ENCODE measurements at regions not wholly inside any gene's neighbourhood (a gene's known extent, or its start where the extent isn't known, plus 50 kb on each side); places are given as distances from the start of the nearest gene placed in this dataset.

DNA sequence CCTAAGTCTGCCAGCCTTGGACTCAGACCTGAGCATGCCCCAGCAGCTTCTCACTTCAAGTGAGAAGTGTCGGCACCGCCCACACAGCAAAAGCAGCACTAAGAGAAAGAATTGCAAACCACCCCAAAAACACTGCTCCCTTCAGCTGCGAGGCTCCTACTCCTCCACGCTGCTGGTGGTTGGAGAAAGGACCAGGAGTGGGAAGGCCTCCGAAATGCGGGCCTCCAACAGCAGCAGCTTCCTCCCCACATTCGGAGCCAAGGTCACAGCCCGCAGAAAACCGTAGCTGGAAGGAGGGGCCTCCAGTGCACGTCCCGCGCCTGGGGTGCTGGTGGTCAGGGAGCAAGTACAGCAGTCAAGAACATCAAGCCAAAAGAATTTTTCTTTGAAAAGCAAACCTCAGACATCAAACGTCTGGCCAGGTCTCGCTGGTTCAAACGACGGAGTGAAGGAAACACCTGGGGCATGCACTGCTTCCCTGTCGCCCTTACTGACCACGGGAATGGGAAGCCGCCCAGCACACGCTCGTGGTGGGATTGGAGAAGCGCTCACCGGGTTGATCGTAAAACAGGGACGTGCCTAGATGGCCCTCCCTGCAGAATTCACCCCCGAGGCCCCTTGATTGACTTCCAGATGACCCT lies 185.6 kb upstream of the CST7 start:
- DNase-seq: no peak

DNA sequence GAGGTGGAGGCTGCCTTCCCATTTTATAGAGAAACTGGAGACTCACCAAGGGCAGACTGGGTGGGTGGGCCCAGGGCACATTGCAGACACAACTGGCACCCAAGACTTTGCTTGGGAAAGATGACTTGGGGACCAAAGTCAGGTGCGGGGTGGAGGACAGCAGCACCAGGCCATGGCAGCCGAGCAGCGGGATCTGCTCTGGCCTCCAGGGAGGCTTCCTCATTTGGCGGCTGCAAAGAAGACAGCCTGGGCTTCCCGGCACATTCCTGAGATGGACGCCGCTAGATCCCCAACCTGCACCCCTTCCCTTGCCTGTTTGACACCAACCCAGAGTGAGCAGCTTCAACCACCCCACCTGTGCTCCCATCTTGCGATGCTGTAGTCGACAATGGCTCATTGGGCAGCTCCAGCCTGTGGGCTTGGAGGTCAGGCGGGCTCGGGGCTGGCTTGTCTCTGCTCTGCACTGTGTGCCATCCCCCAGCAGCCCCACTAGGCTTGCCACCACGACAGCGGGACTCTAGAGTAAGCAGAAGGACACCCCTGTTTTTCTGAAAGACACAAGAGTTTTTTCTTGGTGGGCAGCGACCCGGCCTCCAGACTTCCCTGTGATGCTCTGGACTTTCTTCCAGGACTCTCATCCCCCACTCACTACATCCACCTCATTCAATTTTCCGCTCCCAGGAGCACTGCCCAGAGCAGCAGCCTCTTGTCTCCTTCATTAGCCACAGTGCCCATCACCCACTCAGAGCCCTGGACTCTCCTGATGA lies 184.9 kb upstream of the CST7 start:
- DNase-seq: no peak

DNA sequence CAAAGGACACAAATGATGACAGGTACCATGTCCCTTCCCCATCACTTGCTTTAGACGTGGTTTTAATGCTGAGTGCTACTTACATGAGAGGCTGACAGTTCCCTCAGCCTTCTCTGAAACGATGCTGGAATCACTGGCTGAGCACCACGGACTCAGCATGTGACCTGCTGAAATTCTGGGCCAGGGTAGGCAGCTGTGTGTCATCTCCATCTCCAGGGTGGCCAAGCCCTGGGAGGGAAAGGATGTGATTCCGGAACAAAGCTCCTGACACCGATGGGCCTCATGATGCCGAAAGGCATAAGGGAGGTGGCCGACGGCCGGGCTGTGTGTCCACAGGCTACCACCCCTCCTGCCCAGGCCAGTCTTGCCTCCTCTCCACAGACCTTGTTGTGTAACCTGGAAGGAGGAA lies 184.3 kb upstream of the CST7 start:
- no peak for DNase-seq

DNA sequence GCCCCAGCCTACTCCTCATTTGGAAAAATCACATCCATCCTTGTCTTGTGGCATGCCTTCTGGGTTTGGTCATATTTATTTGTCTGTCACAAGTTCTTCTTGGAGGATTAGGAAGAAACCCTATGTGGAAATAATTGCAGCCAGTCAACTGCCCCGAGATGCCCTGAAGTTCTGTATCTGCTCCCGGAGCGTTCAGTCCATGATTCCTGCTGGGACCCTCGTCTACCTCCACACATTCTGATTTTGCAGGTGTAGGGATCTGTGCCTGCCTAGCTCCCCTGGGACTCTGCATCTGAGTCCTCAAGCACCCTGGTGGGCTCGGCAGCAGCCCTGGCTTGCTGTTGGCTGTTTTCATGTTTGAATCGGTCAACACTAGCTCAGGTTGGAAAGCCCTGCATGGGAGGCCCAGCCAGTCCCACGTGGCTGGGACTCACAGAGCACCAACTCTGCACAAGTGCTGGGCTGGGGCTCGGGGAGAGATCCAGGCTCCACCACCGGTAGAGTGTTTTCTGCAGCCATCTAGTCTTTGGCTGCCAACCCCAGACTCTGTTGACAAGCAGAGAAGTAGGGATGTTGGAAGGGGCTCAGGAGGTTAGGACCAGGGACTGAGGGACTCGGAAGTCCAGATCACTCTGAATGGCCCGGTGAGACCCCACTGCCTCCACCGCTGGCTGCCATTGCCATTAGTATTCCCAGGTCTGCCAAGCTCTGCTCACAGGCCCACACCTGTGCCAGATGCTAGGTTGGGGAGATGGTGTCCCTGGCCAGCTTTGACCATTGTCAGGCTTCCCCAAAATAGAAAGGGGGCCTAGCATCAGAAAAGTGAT lies 183.5 kb upstream of the CST7 start:
- DNase-seq: no peak

DNA sequence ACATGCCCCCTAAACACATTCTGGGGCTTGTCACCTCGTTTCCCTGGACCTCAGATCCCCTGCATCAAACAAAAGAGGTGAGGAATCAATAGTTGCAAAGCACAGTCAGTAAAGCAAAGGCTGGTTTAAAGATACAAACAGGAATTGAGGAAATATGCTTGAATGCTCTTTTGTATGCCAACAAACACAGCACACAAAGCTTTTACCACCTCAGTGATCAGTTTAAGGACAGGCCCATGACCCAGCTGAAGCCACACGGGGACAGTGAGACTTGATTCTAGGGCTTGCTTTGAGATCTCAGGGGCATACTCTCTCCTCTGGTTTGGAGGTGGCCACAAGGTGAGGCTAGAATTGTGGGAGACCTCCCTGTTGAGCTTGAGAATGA lies 182.9 kb upstream of the CST7 start:
- DNase-seq: no peak

DNA sequence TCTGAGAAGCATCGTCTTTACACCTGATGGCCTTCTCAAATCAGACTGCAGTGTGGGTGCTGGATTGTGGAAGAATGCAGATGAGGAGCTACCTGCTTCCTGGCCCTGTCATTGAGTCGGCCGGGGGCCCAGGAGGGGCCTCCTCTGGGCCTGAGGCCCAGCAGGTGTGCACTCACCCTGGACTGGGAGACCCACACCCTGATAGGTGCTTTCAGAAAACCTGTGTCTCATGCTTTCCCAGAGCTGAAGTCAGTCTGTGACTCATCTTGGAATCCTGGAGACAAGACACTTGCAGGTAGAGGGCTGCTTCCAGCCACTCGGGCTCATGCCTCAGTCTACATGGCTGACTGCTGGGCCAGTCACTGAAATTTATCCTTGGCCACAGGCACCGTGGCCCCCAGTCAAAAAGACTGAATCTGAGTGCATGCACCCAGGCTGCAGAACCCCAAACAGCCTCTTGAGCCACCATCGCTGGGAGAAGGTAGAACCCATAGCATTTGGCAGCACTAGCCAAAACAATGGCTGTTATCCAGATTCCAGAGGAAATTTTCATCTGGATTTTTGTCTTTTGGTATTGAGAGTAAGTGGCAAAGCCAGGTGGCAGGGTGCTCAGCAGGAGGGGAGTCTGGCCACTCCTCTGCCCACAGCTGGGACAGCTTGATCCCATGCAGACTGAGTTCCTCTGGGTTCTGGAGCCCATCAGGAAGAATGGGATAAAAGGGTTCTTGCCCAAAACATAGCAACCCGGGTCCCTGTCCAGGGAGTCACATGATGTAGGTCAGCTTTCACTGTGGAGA lies 182.0 kb upstream of the CST7 start:
- DNase-seq: no peak

DNA sequence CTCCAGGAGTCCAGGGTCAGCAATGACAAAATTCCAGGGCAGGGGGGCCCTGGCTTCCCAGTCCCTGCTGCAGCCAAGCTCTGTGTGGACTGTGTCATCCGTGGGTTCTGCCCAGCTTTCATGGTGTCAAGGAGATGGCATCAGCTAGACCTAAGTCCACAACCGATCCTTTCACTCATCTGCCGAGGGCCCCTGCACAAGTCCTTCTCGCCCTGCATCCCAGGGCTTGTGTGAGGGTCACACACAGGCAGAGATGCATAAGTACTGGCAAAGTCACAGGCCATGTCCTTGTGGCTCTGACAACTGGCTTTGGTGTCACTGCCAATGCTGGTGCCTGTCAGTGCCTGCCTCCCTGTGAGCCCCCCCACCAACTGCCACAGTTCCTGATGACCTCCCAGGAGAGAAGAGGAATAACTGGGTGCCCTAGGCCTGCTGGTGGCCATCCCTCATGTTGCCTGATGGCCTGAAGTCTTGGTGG lies 181.4 kb upstream of the CST7 start:
- no peak for DNase-seq

DNA sequence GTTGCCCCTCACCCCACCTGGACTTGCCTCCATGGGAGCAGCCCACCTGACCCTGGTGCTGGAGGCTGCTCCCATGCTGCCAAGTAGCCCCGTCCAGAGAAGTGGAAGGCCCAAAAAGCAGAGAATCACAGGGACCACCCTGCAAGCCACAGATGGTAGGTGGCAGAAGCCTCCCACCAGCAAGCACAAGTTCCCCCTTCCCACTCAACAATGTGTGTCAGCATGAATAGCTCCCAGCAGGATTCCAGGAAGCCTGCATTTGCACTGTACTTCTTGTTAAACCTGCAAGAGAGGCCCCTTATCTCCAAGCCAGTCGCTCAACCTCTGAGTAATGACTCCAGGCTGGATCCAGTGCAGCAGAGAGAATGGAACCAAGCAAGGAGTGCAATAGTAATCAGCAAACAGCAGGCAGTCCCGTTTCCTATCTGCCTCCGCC lies 180.8 kb upstream of the CST7 start:
- no peak for DNase-seq

DNA sequence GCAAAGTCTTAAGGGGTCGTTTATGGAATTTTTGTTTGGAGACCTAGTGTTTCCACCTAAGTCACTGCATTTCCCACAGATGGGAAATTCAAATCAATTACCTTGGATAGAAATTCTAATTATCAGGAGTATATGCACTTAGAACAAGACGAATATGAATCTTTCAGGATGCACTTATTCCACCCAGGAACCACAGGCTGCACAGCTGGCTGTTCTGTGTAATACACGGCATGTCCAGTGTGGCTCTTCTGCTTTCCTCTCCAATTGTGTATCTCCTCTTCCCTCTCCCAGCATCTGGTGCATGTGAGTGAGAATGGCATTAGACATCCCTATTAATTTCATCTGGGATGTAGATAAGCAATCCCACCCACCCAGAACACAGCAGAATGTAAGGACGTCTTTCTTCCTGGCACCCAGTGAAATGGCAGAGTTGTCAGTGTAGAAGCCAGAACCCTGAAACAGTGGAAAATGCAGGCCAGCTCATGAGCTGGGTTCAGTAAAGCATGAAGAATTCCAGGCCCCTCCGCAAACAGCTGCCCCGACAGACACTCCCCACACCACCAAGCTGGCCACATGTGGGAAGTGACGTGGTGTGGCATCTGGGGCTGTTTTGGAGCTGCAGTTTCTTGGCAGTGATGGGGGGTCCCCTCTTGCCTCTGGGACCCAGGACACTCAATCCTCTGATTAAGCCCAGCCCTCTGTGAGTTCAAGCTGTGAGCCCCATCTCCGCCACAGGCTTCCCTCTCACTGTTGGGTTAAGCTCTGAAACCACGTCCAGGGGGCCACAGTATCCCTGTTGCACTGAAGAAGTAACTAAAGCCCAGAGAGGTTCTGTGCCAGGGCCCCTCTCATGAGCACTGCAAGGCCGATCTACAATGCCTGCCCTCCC lies 180.1 kb upstream of the CST7 start:
- DNase-seq: no peak

DNA sequence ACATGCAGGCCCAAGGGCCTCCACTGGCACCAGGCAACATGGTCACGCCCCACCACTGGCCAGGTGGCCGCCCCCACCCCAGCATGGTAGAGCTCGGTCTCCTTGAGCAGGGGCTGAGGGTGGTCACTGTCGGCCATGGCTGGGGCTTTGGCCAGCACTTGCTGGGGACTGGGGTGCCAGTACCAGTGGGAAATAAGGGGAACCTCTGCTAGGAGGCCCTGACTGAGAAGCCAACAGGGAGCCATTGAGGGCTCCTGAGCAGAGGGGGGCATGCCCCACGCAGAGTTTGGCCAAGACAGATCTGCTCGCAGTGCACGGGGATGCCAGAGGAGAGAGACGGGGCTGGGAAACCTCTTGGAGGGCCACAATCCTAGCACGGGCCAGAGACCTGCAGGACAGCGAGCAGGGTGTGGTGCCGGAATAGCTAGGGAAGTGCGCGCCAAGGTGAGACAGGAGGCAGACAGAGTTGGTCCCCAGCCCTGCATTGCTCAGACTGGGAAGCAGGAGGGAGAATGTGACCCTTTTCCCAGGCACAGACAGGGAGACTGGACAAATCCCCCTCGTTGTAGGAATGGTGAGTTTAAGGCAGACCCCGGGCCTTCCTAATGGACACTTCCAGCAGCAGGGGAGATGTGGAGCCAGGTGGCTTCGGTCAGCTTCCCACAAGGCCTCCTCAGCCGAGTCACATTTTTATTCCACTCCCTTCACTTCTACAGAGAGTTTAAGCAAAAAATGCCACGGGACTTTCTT lies 179.0 kb upstream of the CST7 start:
- no peak for DNase-seq

DNA sequence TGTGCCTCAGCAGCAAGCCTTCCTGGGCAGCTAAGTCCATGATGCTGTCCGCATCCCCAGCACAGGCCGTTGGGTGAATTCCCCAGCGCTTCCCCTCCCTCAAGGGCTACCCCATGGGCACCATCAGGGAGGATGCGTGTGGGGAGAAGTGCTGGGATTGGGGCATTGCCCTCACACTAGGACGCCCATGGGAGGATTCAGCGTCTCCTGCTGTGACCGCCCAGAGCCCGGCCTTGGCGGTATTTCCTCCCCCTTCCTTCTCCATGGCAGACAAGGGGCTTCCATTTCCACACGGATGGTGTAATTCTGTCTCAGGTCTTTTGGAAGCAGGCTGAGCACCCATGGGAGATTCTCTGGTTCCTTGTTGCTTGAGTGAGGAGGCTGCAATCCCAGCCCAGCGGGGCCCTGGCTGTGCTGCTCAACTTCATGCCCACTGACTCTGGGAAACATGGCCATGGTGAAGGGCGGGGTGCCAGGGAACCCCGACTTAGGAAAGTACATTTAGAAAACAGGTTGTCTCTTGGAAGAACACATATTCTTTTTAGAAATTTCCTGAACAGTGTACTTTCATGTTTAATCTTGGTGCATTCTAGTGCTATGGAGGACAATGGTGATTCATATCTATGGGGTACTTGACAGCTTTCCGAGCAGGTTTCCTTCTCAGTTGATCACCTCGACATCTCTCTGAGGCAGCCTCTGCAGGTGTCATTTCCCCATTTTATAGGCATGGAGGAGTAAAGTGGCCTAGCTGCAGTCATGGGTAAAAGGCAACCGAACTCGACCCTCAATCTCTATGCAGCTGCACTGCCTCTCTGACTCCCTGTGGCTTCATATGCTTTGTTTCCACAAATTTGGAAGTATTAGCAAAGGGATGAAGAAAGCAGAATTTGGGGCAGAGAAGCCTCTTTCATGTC lies 178.2 kb upstream of the CST7 start:
- no peak for DNase-seq

DNA sequence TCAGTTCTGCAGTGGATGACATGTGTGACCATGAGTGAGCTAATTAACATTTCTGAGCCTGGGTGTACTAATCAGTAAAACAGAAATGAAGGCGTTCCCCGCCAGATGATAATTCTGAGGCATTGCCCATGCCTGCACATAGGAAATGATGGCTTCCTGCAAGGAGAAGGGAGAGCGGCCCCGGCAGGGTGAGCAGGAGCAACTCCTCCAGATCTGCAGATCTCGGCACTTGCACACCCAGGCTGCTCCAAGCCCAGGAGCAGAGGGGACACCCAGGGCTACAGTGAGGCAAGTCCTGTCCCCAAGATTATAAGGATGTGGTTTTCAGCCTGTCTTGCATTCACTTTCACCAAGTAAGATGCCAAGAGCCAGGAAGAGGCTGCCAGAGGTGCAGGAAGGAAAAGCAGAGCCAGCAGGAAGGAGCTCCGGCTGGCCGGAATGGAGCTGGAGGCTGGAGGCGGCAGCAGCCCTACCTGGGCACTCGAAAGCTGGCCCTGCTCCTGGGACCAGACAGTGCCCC lies 177.5 kb upstream of the CST7 start:
- DNase-seq: no peak

DNA sequence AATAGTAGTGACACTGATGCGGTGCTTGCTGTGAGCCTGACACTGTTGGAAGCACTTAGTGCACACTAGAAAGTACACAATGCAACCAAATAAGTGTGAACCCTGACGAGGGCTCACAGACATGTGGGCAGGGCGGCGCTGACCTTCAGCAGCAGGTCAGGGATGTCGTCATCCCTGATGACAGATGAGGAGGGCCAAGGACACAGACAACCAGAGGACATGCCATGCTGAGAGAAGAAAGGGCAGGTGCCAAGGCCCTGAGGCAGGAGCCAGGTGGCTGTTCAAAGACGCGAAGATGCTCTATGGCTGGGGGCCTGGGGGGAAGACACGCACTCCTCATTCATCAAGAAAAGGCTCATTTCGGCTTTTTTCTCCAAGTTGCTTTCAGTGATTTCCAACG lies 176.4 kb upstream of the CST7 start:
- no peak for DNase-seq

DNA sequence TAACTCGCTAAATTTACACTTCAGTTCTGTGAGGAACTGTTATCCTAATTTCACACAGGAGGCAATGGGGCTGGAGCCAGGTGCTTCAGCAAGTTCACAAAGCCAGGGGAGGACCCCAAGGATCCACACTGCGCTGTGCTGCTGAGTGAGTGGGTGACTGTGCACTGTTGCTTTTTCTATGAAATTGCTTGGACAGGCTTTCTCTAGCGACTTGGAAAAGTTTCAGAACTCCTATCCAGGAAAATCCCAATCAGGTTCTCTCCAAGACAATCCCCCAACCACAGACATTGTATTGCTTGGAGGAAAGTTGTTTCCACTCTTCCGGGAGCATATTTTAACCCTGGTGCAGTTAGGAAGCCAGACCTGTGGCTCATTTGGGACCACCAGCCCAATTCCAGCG lies 175.9 kb upstream of the CST7 start:
- no peak for DNase-seq

DNA sequence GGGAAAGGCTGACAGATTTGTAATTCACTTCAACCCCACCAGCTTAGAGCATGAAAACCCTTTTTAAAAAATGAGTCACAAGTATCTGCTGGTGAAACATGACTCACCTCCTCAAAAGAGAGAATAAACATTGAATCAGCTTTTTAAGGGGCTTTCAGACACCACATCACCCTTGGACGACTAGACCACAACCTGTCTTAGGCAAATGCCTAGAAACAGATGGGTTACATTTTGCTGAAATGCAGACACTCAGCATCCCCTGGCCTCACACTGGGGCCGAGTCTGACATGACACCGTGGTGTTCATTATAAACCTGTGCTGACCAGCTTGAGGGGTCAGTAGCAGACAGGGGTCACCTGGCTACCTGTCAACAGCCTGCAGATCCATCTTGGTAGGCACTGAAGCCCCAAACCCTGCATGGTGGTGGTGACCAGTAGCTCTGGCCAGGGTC lies 175.3 kb upstream of the CST7 start:
- no peak for DNase-seq

DNA sequence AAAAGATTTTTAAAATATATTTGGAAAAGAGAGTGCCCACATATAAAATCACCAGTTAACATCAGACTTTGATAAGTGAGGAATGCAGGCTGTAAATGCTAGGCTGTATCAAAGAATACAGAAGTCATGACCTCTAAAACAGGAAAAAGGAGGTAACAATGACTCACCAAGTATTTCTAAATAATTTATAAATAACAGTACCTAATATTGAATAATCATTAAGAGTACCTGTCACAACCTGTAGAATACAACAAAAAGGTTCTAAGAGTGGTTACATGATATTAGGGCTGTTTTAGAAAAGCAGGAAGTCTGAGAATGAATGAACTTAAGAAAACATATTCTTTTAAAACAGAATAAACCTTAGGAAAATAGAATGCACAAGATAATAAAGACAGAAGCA lies 173.1 kb upstream of the CST7 start:
- no peak for DNase-seq

DNA sequence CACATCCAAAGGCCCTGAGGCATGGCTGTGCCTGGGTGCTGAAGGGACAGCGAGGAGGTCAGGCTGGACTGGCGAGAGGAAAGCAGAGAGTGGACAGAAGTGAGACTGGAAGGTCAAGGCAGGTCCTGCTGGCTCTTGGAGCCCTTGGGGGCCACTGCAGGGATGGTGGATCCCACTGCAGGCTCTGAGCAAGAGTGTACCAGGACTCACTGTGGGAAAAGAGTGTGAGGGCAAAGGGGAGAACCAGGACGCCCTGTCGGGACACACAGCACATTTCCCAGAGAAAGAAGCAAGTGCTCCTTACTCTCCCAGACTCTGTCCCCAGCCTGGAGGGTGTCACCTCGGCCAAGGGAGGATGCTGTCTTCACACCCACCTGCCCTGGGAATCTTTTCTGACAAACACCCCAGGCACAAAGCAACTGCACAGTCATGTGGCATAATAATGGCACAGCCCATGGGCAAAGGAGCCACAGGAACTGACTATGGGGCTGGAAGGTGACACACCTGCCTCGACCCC lies 172.3 kb upstream of the CST7 start:
- no peak for DNase-seq

DNA sequence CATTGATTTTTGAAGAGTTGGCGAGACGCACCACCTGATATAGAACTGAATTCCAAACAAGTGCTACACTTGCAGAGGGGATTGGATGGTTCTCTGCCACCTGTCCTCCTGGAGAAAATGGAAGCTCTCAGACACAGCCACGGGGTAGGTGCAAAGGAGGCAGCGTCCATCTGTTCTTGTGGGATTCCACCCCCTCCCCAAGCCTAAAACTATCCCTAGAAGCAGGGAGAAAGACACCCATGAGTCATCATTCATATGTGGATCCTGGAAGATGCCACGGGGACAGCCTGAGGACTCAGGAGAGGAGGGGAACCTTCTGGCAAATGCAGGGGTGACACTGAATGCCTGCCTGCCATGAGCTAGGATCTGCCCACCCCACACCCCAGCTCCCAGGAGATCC lies 171.3 kb upstream of the CST7 start:
- DNase-seq: no peak

DNA sequence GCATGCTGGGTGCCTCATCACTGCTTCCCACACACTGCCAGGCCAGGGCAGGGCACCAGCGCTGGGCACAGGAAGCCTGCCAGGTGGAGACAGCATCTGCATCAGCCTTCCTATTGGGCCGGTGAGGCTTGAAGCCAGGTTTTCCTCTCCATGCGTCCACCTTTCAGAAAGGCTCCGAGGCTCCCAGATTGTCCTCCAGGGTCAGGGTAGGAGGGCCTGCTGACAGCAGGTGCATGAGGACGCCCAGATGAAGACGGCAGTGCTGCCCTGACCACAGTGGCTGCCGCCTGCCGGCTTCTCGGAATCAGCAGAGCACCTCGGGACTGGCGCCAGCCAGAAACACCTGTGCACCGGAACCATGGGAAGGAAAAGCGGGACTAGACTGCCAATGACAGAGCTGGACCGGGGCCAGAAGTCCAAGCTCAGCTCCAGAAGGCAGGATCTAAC lies 170.5 kb upstream of the CST7 start:
- no peak for DNase-seq

Measured in hematopoietic multipotent progenitor cell treated with erythropoietin and hydrocortisone succinate and interleukin-3 and kit ligand, for 4 days (in vitro differentiated cells).